ENCODE measurements at regions not wholly inside any gene's neighbourhood (a gene's known extent, or its start where the extent isn't known, plus 50 kb on each side); places are given as distances from the start of the nearest gene placed in this dataset.

- TF ChIP-seq CTCF (IDR thresholded peaks at IDR 0.05; ENCODE audit: insufficient read depth, low read length, poor library complexity, severe bottlenecking) (no peak), EZH2phosphoT487 (conservative IDR thresholded peaks at IDR 0.05; ENCODE audit: low read length) (no peak)
Measured at GRCh38 chr10:100620087-100620835, 84.5 kb downstream of the HIF1AN start.
